Neural progenitor cell (in vitro differentiated cells): ENCODE measurements at regions not wholly inside any gene's neighbourhood (a gene's known extent, or its start where the extent isn't known, plus 50 kb on each side); places are given as distances from the start of the nearest gene placed in this dataset.
A peak's percentile ranks its signal among the peaks of the same experiment; 100 is the strongest.

Source experiments
- DNase-seq: peaks from one replicate; pipeline ENCODE4 v3.0.0-alpha.2; 2016; ENCODE audit warnings: low spot score
- H2AFZ ChIP-seq: fragments of 200-600 bp; sonication (generic); replicated peaks from 2 replicates; pipeline ENCODE4 v1.6.1; 2016; ENCODE audit warnings: antibody characterized with exemption
- H3F3A ChIP-seq: fragments of 200-600 bp; sonication (generic); 2 replicates; pipeline ENCODE4 v1.6.1; 2016; ENCODE audit warnings: antibody characterized with exemption, low read depth
- H3K27ac ChIP-seq: fragments of 200-600 bp; sonication (generic); 2 replicates; pipeline ENCODE4 v1.5.1; 2016; ENCODE audit warnings: mild to moderate bottlenecking
- H3K27me3 ChIP-seq: fragments of 200-600 bp; sonication (generic); 2 replicates; pipeline ENCODE4 v1.6.1; 2016; ENCODE audit warnings: mild to moderate bottlenecking, moderate library complexity
- H3K36me3 ChIP-seq: fragments of 200-600 bp; sonication (generic); 2 replicates; pipeline ENCODE4 v1.5.1; 2016
- H3K4me1 ChIP-seq: fragments of 200-600 bp; sonication (generic); 2 replicates; pipeline ENCODE4 v1.6.1; 2016; ENCODE audit warnings: mixed run types
- H3K4me2 ChIP-seq: fragments of 200-600 bp; sonication (generic); 2 replicates; pipeline ENCODE4 v1.6.1; 2016
- H3K4me3 ChIP-seq: fragments of 200-600 bp; sonication (generic); 2 replicates; pipeline ENCODE4 v1.5.1; 2016
- H3K79me2 ChIP-seq: fragments of 200-600 bp; sonication (generic); 2 replicates; pipeline ENCODE4 v1.6.1; 2016; ENCODE audit warnings: low read depth
- H3K9ac ChIP-seq: fragments of 200-600 bp; sonication (generic); 2 replicates; pipeline ENCODE4 v1.6.1; 2016
- H3K9me3 ChIP-seq: fragments of 200-600 bp; sonication (generic); 2 replicates; pipeline ENCODE4 v1.5.1; 2016; ENCODE audit warnings: low read depth
- H4K20me1 ChIP-seq: fragments of 200-600 bp; sonication (generic); 2 replicates; pipeline ENCODE4 v1.6.1; 2016; ENCODE audit warnings: low read depth
- H3K27ac Mint-ChIP-seq: 3 replicates; pipeline ENCODE4 v1.8.0; 2021; ENCODE audit warnings: mixed read lengths
- H3K27me3 Mint-ChIP-seq: 2 replicates; pipeline ENCODE4 v1.8.0; 2022; ENCODE audit warnings: low read depth, mild to moderate bottlenecking, inconsistent platforms, moderate library complexity, mixed read lengths; ENCODE audit not compliant: insufficient read depth
- H3K36me3 Mint-ChIP-seq: 3 replicates; pipeline ENCODE4 v1.8.0; 2021; ENCODE audit warnings: mixed read lengths
- H3K4me1 Mint-ChIP-seq: 3 replicates; pipeline ENCODE4 v1.8.0; 2021; ENCODE audit warnings: mixed read lengths
- H3K4me3 Mint-ChIP-seq: 3 replicates; pipeline ENCODE4 v1.8.0; 2021; ENCODE audit warnings: mild to moderate bottlenecking, moderate library complexity, mixed read lengths
- H3K9me3 Mint-ChIP-seq: 3 replicates; pipeline ENCODE4 v1.8.0; 2020; ENCODE audit warnings: mixed read lengths
- EZH2 ChIP-seq: fragments of 200-600 bp; sonication (generic); IDR thresholded peaks from 2 replicates; pipeline ENCODE4 v1.6.1; 2017; ENCODE audit warnings: antibody characterized with exemption, mild to moderate bottlenecking, moderate library complexity
- EZH2phosphoT487 ChIP-seq: fragments of 200-600 bp; sonication (generic); IDR thresholded peaks from 2 replicates; pipeline ENCODE4 v1.6.1; 2017; ENCODE audit warnings: antibody characterized with exemption
- TF ChIP-seq, protein P1 (sequence below): fragments of 200-600 bp; sonication (generic); IDR thresholded peaks from 2 replicates; pipeline ENCODE4 v1.5.1; 2017; ENCODE audit warnings: antibody characterized with exemption, mild to moderate bottlenecking

DNA sequence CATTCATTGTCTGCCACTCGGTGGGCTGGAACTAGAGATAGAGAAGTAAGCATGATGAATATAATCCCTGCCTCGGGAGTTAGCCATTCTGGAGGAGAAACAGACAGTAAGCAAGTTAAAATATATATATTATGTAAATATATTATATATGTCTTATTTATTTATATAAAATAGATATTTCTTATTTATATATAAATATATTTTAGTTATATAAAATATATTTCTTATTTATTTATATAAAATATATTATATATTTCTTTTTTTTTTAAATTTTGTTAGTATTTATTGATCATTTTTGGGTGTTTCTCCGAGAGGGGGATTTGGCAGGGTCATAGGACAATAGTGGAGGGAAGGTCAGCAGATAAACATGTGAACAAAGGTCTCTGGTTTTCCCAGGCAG is 78.1 kb upstream of the TBX5 start:
- TF ChIP-seq EZH2phosphoT487 = no peak
- TF ChIP-seq, protein P1, sequence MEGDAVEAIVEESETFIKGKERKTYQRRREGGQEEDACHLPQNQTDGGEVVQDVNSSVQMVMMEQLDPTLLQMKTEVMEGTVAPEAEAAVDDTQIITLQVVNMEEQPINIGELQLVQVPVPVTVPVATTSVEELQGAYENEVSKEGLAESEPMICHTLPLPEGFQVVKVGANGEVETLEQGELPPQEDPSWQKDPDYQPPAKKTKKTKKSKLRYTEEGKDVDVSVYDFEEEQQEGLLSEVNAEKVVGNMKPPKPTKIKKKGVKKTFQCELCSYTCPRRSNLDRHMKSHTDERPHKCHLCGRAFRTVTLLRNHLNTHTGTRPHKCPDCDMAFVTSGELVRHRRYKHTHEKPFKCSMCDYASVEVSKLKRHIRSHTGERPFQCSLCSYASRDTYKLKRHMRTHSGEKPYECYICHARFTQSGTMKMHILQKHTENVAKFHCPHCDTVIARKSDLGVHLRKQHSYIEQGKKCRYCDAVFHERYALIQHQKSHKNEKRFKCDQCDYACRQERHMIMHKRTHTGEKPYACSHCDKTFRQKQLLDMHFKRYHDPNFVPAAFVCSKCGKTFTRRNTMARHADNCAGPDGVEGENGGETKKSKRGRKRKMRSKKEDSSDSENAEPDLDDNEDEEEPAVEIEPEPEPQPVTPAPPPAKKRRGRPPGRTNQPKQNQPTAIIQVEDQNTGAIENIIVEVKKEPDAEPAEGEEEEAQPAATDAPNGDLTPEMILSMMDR = no peak
- TF ChIP-seq EZH2 = no peak
- H3K4me1 ChIP-seq = peaks cover 14% of the 10 kb centered on the region
- Mint-ChIP-seq H3K27ac (no peak overlapping the region), H3K36me3 (no peaks in the 10 kb centered on the region), H3K4me1 (peaks cover 2% of the 10 kb centered on the region), H3K27me3 (peaks cover 58% of the 10 kb centered on the region), H3K9me3 (peaks cover 5% of the 10 kb centered on the region), H3K4me3 (no peak overlapping the region)
- H3K36me3 ChIP-seq = no peaks in the 10 kb centered on the region
- no peak overlapping the region for H3K4me2 ChIP-seq
- H3F3A ChIP-seq = no peaks in the 10 kb centered on the region
- H2AFZ ChIP-seq = no peak overlapping the region
- H3K27me3 ChIP-seq = peaks cover 81% of the 10 kb centered on the region
- no peak for DNase-seq
- no peak overlapping the region for H3K9ac ChIP-seq
- no peaks in the 10 kb centered on the region for H3K79me2 ChIP-seq
- peaks cover 24% of the 10 kb centered on the region for H4K20me1 ChIP-seq
- H3K9me3 ChIP-seq = no peaks in the 10 kb centered on the region
- no peak overlapping the region for H3K4me3 ChIP-seq
- H3K27ac ChIP-seq = no peak overlapping the region

GRCh38 chr12:114481200-114481535 is 75.2 kb upstream of the TBX5 start:
- Histone ChIP-seq H3K9ac (no peak overlapping the region), H2AFZ (no peak overlapping the region), H3K36me3 (no peaks in the 10 kb centered on the region), H3K9me3 (no peaks in the 10 kb centered on the region), H3F3A (no peaks in the 10 kb centered on the region), H3K79me2 (no peaks in the 10 kb centered on the region), H3K27me3 (peaks cover 81% of the 10 kb centered on the region), H3K27ac (no peak overlapping the region), H3K4me3 (no peak overlapping the region), H4K20me1 (peaks cover 35% of the 10 kb centered on the region), H3K4me2 (peak overlapping the region; percentile 66), H3K4me1 (peaks cover 14% of the 10 kb centered on the region)
- peaks cover 2% of the 10 kb centered on the region for H3K4me1 Mint-ChIP-seq
- H3K4me3 Mint-ChIP-seq = no peak overlapping the region
- DNase-seq = peak; percentile 38
- H3K36me3 Mint-ChIP-seq = no peaks in the 10 kb centered on the region
- H3K27ac Mint-ChIP-seq = no peak overlapping the region
- peaks cover 58% of the 10 kb centered on the region for H3K27me3 Mint-ChIP-seq
- TF ChIP-seq EZH2 = peak; percentile 64
- no peak for TF ChIP-seq EZH2phosphoT487
- TF ChIP-seq, protein P1 = no peak
- H3K9me3 Mint-ChIP-seq = peaks cover 3% of the 10 kb centered on the region

DNA sequence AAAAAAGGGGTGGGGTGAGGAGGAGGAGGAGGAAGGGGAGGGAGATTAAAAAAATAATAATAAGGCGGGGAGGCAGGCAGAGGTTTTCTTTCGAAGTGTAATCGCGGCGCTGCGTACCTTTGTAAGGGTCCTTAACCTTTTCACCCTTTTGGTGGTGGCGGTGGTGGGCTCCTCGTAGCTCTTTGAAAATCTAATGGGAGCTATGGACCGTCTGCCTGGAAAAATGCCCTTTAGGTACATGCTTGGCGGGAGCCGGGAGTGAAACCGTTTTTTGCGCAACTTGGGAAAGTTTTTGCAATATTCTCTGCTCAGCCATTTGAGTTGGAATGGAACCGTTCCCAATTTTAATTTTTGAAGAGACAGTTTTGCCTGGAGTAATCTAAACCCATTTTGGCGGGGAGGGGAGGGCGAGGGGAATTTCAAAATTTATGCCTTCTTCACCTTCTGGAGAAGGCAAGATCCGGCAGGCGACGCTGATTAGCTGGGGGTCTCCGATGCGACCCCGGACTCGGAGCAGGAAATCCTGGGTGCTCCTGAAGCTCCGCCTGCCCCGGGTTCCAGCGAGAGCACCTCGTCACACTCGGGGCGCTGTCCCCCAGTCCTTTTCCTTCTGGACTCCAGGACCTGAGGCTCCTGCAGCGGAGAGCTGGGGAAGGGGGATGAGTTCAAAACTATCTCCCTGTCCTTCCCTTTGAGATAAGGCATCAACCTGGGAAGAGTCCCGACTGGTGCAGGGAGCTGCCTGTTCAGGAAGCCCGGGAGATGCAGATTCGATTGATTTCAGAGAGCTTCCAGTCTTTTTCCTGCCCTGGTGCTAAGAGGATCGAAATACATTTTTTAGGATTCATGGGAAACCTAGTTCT is 74.6 kb upstream of the TBX5 start:
- TF ChIP-seq, protein P1 = no peak
- TF ChIP-seq EZH2 (peak; percentile 92), EZH2phosphoT487 (peak; percentile 80)

More for the DNA sequence above, 74.6 kb upstream of the TBX5 start:
- no peaks in the 10 kb centered on the region for H3K36me3 Mint-ChIP-seq
- Histone ChIP-seq H3K4me2 (peak overlapping the region; percentile 66), H3K36me3 (no peaks in the 10 kb centered on the region), H3K4me1 (peaks cover 14% of the 10 kb centered on the region), H3K79me2 (no peaks in the 10 kb centered on the region), H3K9ac (no peak overlapping the region), H3K4me3 (peak overlapping the region; percentile 35), H3K27ac (no peak overlapping the region), H3K27me3 (peaks cover 84% of the 10 kb centered on the region), H4K20me1 (peaks cover 35% of the 10 kb centered on the region), H2AFZ (no peak overlapping the region), H3K9me3 (no peaks in the 10 kb centered on the region), H3F3A (no peaks in the 10 kb centered on the region)
- H3K4me1 Mint-ChIP-seq = peaks cover 2% of the 10 kb centered on the region
- DNase-seq = peak; percentile 38
- H3K4me3 Mint-ChIP-seq = no peak overlapping the region
- H3K27ac Mint-ChIP-seq = no peak overlapping the region
- no peaks in the 10 kb centered on the region for H3K9me3 Mint-ChIP-seq
- H3K27me3 Mint-ChIP-seq = peaks cover 60% of the 10 kb centered on the region
